Neural progenitor cell (in vitro differentiated cells): ENCODE measurements at regions not wholly inside any gene's neighbourhood (a gene's known extent, or its start where the extent isn't known, plus 50 kb on each side); places are given as distances from the start of the nearest gene placed in this dataset.

Experiments used
- CTCF ChIP-seq: fragments of 200-600 bp; sonication (generic); IDR thresholded peaks from 2 replicates; pipeline ENCODE4 v1.5.1; 2017; ENCODE audit warnings: antibody characterized with exemption, mild to moderate bottlenecking
- EZH2 ChIP-seq: fragments of 200-600 bp; sonication (generic); IDR thresholded peaks from 2 replicates; pipeline ENCODE4 v1.6.1; 2017; ENCODE audit warnings: antibody characterized with exemption, mild to moderate bottlenecking, moderate library complexity
- EZH2phosphoT487 ChIP-seq: fragments of 200-600 bp; sonication (generic); IDR thresholded peaks from 2 replicates; pipeline ENCODE4 v1.6.1; 2017; ENCODE audit warnings: antibody characterized with exemption

DNA sequence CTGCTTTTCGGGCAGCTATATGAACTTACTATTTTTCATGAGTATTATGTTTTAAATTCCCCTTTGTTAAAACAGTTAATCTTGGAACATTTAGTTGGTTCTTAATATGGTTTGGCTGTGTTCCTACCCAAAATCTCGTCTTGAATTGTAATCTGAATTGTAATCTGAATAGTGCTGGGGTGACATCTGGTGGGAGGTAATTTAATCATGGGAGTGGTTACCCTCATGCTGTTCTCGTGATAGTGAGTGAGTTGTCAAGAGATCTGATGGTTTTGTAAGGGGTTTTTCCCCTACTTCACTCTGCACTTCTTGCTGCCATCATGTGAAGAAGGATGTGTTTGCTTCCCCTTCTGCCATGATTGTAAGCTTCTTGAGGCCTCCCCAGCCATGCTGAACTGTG lies 305.4 kb upstream of the MAP3K7 start:
- TF ChIP-seq EZH2 (no peak), CTCF (no peak), EZH2phosphoT487 (no peak)
